Peyer's patch (tissue), 4 donors: ENCODE measurements at regions not wholly inside any gene's neighbourhood (a gene's known extent, or its start where the extent isn't known, plus 50 kb on each side); places are given as distances from the start of the nearest gene placed in this dataset.

Source experiments
- CTCF ChIP-seq, 6 experiments: fragments of 450-650 bp in 4 of 6; fragments of 200-600 bp in 2 of 6; sonication (generic) in 1 of 6; IDR thresholded peaks; one replicate each; pipeline ENCODE4 v1.5.1; 2017 to 2019; ENCODE audit warnings: antibody characterized with exemption in 6 of 6, mild to moderate bottlenecking in 3 of 6, moderate library complexity in 1 of 6
- POLR2A ChIP-seq, 2 donors: fragments of 450-650 bp; IDR thresholded peaks; one replicate each; pipeline ENCODE4 v1.5.1; 2017; ENCODE audit warnings: antibody characterized with exemption in 2 of 2, mild to moderate bottlenecking in 2 of 2, moderate library complexity in 2 of 2

- TF ChIP-seq POLR2A (IDR thresholded peaks at IDR 0.05) (no peak), CTCF (IDR thresholded peaks at IDR 0.05) (no peak)
Observed at GRCh38 chr7:155963356-155963755, 151.1 kb upstream of the SHH start.
